CD14-positive monocyte (primary cell): ENCODE measurements at regions not wholly inside any gene's neighbourhood (a gene's known extent, or its start where the extent isn't known, plus 50 kb on each side); places are given as distances from the start of the nearest gene placed in this dataset.
"Not testable (repeated sequence)": the region's sequence is repeated elsewhere in the genome, so short reads cannot be mapped to it uniquely, and the experiment has no call there.

Source experiments
- DNase-seq, 3 donors: peaks; one replicate each; pipeline ENCODE4 v3.0.0-alpha.2; 2011 to 2022
- H2AFZ ChIP-seq: 2 replicates; pipeline ENCODE4 v1.6.0; 2012; ENCODE audit warnings: mild to moderate bottlenecking, low read depth, low read length, inconsistent platforms; ENCODE audit not compliant: insufficient read depth, poor library complexity, severe bottlenecking
- H3K27ac ChIP-seq, 2 donors: 1 replicate in 1 of 2; 2 replicates in 1 of 2; pipeline ENCODE4 v1.5.1; 2012 to 2013; ENCODE audit warnings: low read length in 2 of 2, control low read depth in 1 of 2, inconsistent platforms in 1 of 2, low read depth in 1 of 2, mild to moderate bottlenecking in 1 of 2
- H3K27me3 ChIP-seq, 2 donors: one replicate each; pipeline versions ENCODE4 v1.6.0 to v1.6.1; 2011 to 2013; ENCODE audit warnings: low read length in 2 of 2; ENCODE audit not compliant: control insufficient read depth in 2 of 2, insufficient read depth in 2 of 2
- H3K36me3 ChIP-seq, 2 donors: replicated peaks in 1 of 2; 1 replicate in 1 of 2; 2 replicates in 1 of 2; pipeline versions ENCODE4 v1.5.1 to v1.6.1; 2012 to 2013; ENCODE audit warnings: low read length in 2 of 2, control low read depth in 1 of 2, inconsistent platforms in 1 of 2, mild to moderate bottlenecking in 1 of 2; ENCODE audit not compliant: insufficient read depth in 2 of 2, control insufficient read depth in 1 of 2
- H3K4me1 ChIP-seq, 2 donors: 1 replicate in 1 of 2; 2 replicates in 1 of 2; pipeline versions ENCODE4 v1.5.1 to v1.6.1; 2012 to 2013; ENCODE audit warnings: low read length in 2 of 2, control low read depth in 1 of 2, inconsistent platforms in 1 of 2, mild to moderate bottlenecking in 1 of 2, moderate library complexity in 1 of 2; ENCODE audit not compliant: insufficient read depth in 2 of 2, control insufficient read depth in 1 of 2
- H3K4me2 ChIP-seq: replicated peaks from 2 replicates; pipeline ENCODE3; 2012; ENCODE audit warnings: low read length, moderate library complexity, mild to moderate bottlenecking; ENCODE audit not compliant: poor library complexity, severe bottlenecking; ENCODE audit errors: extremely low read depth
- H3K4me3 ChIP-seq, 3 experiments: fragments of 200-600 bp in 1 of 3; sonication (generic) in 1 of 3; replicated peaks in 1 of 3; 1 replicate in 2 of 3; 2 replicates in 1 of 3; pipeline ENCODE4 v1.5.1; 2011 to 2013; ENCODE audit warnings: low read length in 3 of 3, mild to moderate bottlenecking in 3 of 3, control low read depth in 2 of 3, low read depth in 2 of 3, inconsistent platforms in 1 of 3, moderate library complexity in 1 of 3
- H3K79me2 ChIP-seq: 2 replicates; pipeline ENCODE4 v1.6.0; 2012; ENCODE audit warnings: mild to moderate bottlenecking, control low read depth, inconsistent platforms, low read length, moderate library complexity; ENCODE audit not compliant: insufficient read depth
- H3K9ac ChIP-seq: 2 replicates; pipeline ENCODE4 v1.6.0; 2017; ENCODE audit warnings: low read length, mild to moderate bottlenecking; ENCODE audit not compliant: insufficient read depth, poor library complexity, severe bottlenecking
- H3K9me3 ChIP-seq, 2 donors: replicated peaks in 1 of 2; 1 replicate in 1 of 2; 2 replicates in 1 of 2; pipeline versions ENCODE4 v1.5.1 to v1.6.1; 2012 to 2013; ENCODE audit warnings: low read length in 2 of 2, control low read depth in 1 of 2; ENCODE audit not compliant: control insufficient read depth in 1 of 2, insufficient read depth in 1 of 2
- H4K20me1 ChIP-seq: 2 replicates; pipeline ENCODE4 v1.6.0; 2012; ENCODE audit warnings: mild to moderate bottlenecking, low read length, control low read depth, moderate library complexity; ENCODE audit not compliant: insufficient read depth
- H3K27ac Mint-ChIP-seq, 7 donors: one replicate each; pipeline ENCODE4 v1.8.0; 2020; ENCODE audit warnings: mild to moderate bottlenecking in 7 of 7, mixed read lengths in 7 of 7, moderate library complexity in 6 of 7, inconsistent platforms in 2 of 7
- H3K27me3 Mint-ChIP-seq, 3 donors: one replicate each; pipeline ENCODE4 v1.8.0; 2021 to 2022; ENCODE audit warnings: low read depth in 3 of 3, mild to moderate bottlenecking in 3 of 3, mixed read lengths in 3 of 3, moderate library complexity in 3 of 3, inconsistent platforms in 1 of 3
- H3K36me3 Mint-ChIP-seq, 2 donors: one replicate each; pipeline ENCODE4 v1.8.0; 2020; ENCODE audit warnings: mixed read lengths in 2 of 2, inconsistent platforms in 1 of 2, mild to moderate bottlenecking in 1 of 2
- H3K4me1 Mint-ChIP-seq: one replicate; pipeline ENCODE4 v1.8.0; 2020; ENCODE audit warnings: mild to moderate bottlenecking, mixed read lengths
- H3K4me3 Mint-ChIP-seq, 2 donors: one replicate each; pipeline ENCODE4 v1.8.0; 2020; ENCODE audit warnings: mild to moderate bottlenecking in 2 of 2, mixed read lengths in 2 of 2, moderate library complexity in 1 of 2
- H3K9me3 Mint-ChIP-seq, 7 donors: one replicate each; pipeline ENCODE4 v1.8.0; 2020 to 2022; ENCODE audit warnings: mixed read lengths in 7 of 7, mild to moderate bottlenecking in 6 of 7, moderate library complexity in 6 of 7, inconsistent platforms in 2 of 7
- CTCF ChIP-seq: fragments of 200-600 bp; IDR thresholded peaks from one replicate; pipeline ENCODE4 v1.8.0; 2022; ENCODE audit warnings: antibody characterized with exemption, mild to moderate bottlenecking
- WGBS: methylation state at CpG from one replicate; pipeline ENCODE4 v1.1.5; 2013; ENCODE audit warnings: missing lambda C conversion rate; ENCODE audit not compliant: insufficient coverage; 5-methylcytosine and 5-hydroxymethylcytosine counted together
- intact Hi-C, 2 donors: fragments of 100-400 bp; cut with micrococcal nuclease; formaldehyde crosslinking; loops; one replicate each; pipeline versions ENCODE4 v1.15.0 to v1.15.1; 2023

- Histone ChIP-seq H2AFZ (no peak overlapping the region), H3K9ac (no peak overlapping the region), H3K79me2 (no peaks in the 10 kb centered on the region), H4K20me1 (no peaks in the 10 kb centered on the region), H3K4me1 (no peaks in the 10 kb centered on the region), H3K9me3 (peaks cover 0 to 4% of the 10 kb centered on the region in 2 donors), H3K36me3 (no peaks in the 10 kb centered on the region), H3K27ac (no peak overlapping the region), H3K4me2 (no peak overlapping the region), H3K4me3 (no peak overlapping the region), H3K27me3 (no peaks in the 10 kb centered on the region)
- Mint-ChIP-seq H3K4me1 (peaks cover 3% of the 10 kb centered on the region), H3K36me3 (no peaks in the 10 kb centered on the region), H3K27me3 (peaks cover 0 to 1% (median 0%) of the 10 kb centered on the region in 3 donors), H3K9me3 (peaks cover 2 to 8% (median 4%) of the 10 kb centered on the region in 7 donors), H3K4me3 (no peak overlapping the region), H3K27ac (no peak overlapping the region)
- intact Hi-C loops, result no loop called here
- DNase-seq, result no peak
- no peak for TF ChIP-seq CTCF
Measured at GRCh38 chr13:50396001-50396400, 380.8 kb downstream of the KCNRG start.

- H3K9me3 ChIP-seq, H3K9ac ChIP-seq, H3K4me3 Mint-ChIP-seq, H2AFZ ChIP-seq, H3K27me3 Mint-ChIP-seq, H3K27ac ChIP-seq, H3K36me3 ChIP-seq, intact Hi-C loops, H3K79me2 ChIP-seq, H4K20me1 ChIP-seq, H3K9me3 Mint-ChIP-seq, H3K27ac Mint-ChIP-seq, DNase-seq, H3K4me1 Mint-ChIP-seq, H3K36me3 Mint-ChIP-seq, H3K4me1 ChIP-seq, H3K27me3 ChIP-seq, H3K4me2 ChIP-seq, H3K4me3 ChIP-seq: not testable (repeated sequence)
- WGBS, result over 99% methylated on average over 22 of the region's 31 CpGs
Measured at GRCh38 chr13:50396618-50397017, 381.4 kb downstream of the KCNRG start.
